ENCODE measurements at regions not wholly inside any gene's neighbourhood (a gene's known extent, or its start where the extent isn't known, plus 50 kb on each side); places are given as distances from the start of the nearest gene placed in this dataset.

- peaks cover 23% of the 10 kb centered on the region for H3K4me1 Mint-ChIP-seq
- H3K27ac Mint-ChIP-seq: peak overlapping the region; percentile 0 to 50 (median 2)
- H3K27me3 Mint-ChIP-seq (ENCODE audit: low read depth): peaks cover 7% of the 10 kb centered on the region
- H3K36me3 Mint-ChIP-seq (ENCODE audit: low read depth): no peaks in the 10 kb centered on the region
- H3K9me3 Mint-ChIP-seq: no peaks in the 10 kb centered on the region
- no peak overlapping the region for H3K4me3 Mint-ChIP-seq
- TF ChIP-seq CTCF (IDR thresholded peaks at IDR 0.05; ENCODE audit: unreplicated experiment in 3 of 3): no peak
Measured at GRCh38 chr7:94253686-94254085, 141.0 kb upstream of the COL1A2 start.

GRCh38 chr7:94258418-94259300, 136.0 kb upstream of the COL1A2 start:
- Mint-ChIP-seq H3K4me3 (no peak overlapping the region), H3K36me3 (ENCODE audit: low read depth) (no peaks in the 10 kb centered on the region), H3K27me3 (ENCODE audit: low read depth) (no peaks in the 10 kb centered on the region), H3K9me3 (no peaks in the 10 kb centered on the region), H3K4me1 (peaks cover 16% of the 10 kb centered on the region), H3K27ac (peak overlapping the region in 1 of 3 experiments; percentile 9)
- no peak for TF ChIP-seq CTCF (IDR thresholded peaks at IDR 0.05; ENCODE audit: unreplicated experiment in 3 of 3)

- TF ChIP-seq CTCF (IDR thresholded peaks at IDR 0.05; ENCODE audit: unreplicated experiment in 3 of 3): no peak
- peaks cover 5% of the 10 kb centered on the region for H3K4me1 Mint-ChIP-seq
- no peaks in the 10 kb centered on the region for H3K36me3 Mint-ChIP-seq (ENCODE audit: low read depth)
- H3K9me3 Mint-ChIP-seq: no peaks in the 10 kb centered on the region
- no peaks in the 10 kb centered on the region for H3K27me3 Mint-ChIP-seq (ENCODE audit: low read depth)
- no peak overlapping the region for H3K4me3 Mint-ChIP-seq
- H3K27ac Mint-ChIP-seq: no peak overlapping the region
Measured at GRCh38 chr7:94261067-94261466, 133.6 kb upstream of the COL1A2 start.

DNA sequence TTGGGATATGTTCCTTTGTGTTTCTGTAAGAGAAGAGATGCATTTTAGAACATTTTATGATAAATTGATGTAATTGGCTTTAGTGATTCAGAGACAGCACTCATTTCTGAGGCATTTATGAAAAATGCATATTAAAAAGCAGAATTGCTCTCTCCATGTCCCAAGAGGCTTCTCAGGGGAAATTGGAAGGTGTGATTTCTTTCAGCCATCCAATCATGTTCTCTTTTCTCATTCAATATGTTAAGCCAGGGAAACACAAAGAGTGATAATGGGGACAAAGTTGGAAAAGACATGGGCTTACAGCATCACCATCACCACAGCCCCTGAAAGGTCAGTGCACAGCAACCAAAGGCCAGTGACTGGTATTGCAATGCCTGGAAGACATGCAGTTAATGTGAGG, 129.9 kb upstream of the COL1A2 start:
- no peaks in the 10 kb centered on the region for H3K9me3 Mint-ChIP-seq
- TF ChIP-seq CTCF (IDR thresholded peaks at IDR 0.05; ENCODE audit: unreplicated experiment in 3 of 3): no peak
- H3K27me3 Mint-ChIP-seq (ENCODE audit: low read depth): no peaks in the 10 kb centered on the region
- H3K27ac Mint-ChIP-seq: no peak overlapping the region
- H3K4me1 Mint-ChIP-seq: no peaks in the 10 kb centered on the region
- H3K36me3 Mint-ChIP-seq (ENCODE audit: low read depth): no peaks in the 10 kb centered on the region
- H3K4me3 Mint-ChIP-seq: no peak overlapping the region

- H3K4me3 Mint-ChIP-seq: no peak overlapping the region
- no peaks in the 10 kb centered on the region for H3K27me3 Mint-ChIP-seq (ENCODE audit: low read depth)
- TF ChIP-seq CTCF (IDR thresholded peaks at IDR 0.05; ENCODE audit: unreplicated experiment in 3 of 3): no peak
- H3K27ac Mint-ChIP-seq: no peak overlapping the region
- no peaks in the 10 kb centered on the region for H3K9me3 Mint-ChIP-seq
- H3K36me3 Mint-ChIP-seq (ENCODE audit: low read depth): no peaks in the 10 kb centered on the region
- H3K4me1 Mint-ChIP-seq: no peaks in the 10 kb centered on the region
Measured at GRCh38 chr7:94265456-94265855, 129.2 kb upstream of the COL1A2 start.

DNA sequence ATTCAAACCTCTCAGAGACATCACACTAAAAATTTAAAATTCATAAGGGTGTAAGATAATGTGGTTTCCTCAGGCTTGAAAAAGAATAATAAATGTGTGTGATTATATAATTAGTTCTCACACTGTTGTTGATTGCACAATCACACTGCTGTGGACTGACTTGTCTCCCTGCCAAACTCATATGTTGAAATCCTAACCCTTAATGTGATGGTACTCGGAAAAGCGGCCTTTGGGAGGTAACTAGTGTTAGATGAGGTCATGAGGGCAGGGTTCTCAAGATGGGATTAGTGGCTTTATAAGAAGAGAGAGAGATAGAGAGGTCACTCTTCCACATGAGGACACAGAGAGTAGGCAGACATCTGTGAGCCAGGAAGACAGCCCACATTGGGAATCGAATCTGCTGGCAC, 128.5 kb upstream of the COL1A2 start:
- Mint-ChIP-seq H3K4me3 (no peak overlapping the region), H3K9me3 (no peaks in the 10 kb centered on the region), H3K27me3 (ENCODE audit: low read depth) (no peaks in the 10 kb centered on the region), H3K36me3 (ENCODE audit: low read depth) (no peaks in the 10 kb centered on the region), H3K27ac (no peak overlapping the region), H3K4me1 (no peaks in the 10 kb centered on the region)
- no peak for TF ChIP-seq CTCF (IDR thresholded peaks at IDR 0.05; ENCODE audit: unreplicated experiment in 3 of 3)

All from nephron (organoid).